ENCODE measurements at regions not wholly inside any gene's neighbourhood (a gene's known extent, or its start where the extent isn't known, plus 50 kb on each side); places are given as distances from the start of the nearest gene placed in this dataset.
"Not testable (repeated sequence)": the region's sequence is repeated elsewhere in the genome, so short reads cannot be mapped to it uniquely, and the experiment has no call there.

GRCh38 chr21:24509131-24509530 lies 1098.2 kb downstream of the MRPL39 start:
- Mint-ChIP-seq H3K27ac (no peak overlapping the region), H3K4me1 (ENCODE audit: low read depth) (no peaks in the 10 kb centered on the region), H3K4me3 (no peak overlapping the region), H3K27me3 (no peaks in the 10 kb centered on the region), H3K36me3 (ENCODE audit: low read depth) (no peaks in the 10 kb centered on the region), H3K9me3 (peaks cover 19% of the 10 kb centered on the region)
- intact Hi-C loops (cut with micrococcal nuclease): no loop called here

GRCh38 chr21:24486973-24487372 lies 1120.3 kb downstream of the MRPL39 start:
- intact Hi-C loops (cut with micrococcal nuclease): no loop called here
- no peak overlapping the region for H3K4me3 Mint-ChIP-seq
- no peak overlapping the region for H3K27ac Mint-ChIP-seq
- no peaks in the 10 kb centered on the region for H3K4me1 Mint-ChIP-seq (ENCODE audit: low read depth)
- H3K9me3 Mint-ChIP-seq: no peaks in the 10 kb centered on the region
- no peaks in the 10 kb centered on the region for H3K27me3 Mint-ChIP-seq
- H3K36me3 Mint-ChIP-seq (ENCODE audit: low read depth): no peaks in the 10 kb centered on the region

DNA sequence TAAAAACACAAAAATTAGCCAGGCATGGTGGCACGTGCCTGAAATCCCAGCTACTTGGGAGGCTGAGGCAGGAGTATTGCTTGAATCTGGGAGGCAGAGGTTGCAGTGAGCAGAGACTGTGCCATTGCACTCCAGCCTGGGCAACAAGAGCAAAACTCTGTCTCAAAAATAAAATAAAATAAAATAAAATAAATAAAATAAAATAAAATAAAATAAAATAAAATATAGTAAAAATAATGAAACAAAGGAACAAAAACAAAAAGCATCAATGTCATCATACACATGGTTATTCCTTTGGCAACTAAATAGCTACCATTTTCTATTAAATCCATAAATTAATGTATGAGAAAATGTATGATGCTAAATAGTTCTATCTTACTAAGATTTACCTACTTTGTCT lies 1123.9 kb downstream of the MRPL39 start:
- H3K4me1 Mint-ChIP-seq (ENCODE audit: low read depth); H3K27me3 Mint-ChIP-seq; intact Hi-C loops (cut with micrococcal nuclease); H3K4me3 Mint-ChIP-seq; H3K9me3 Mint-ChIP-seq; H3K36me3 Mint-ChIP-seq (ENCODE audit: low read depth); H3K27ac Mint-ChIP-seq: not testable (repeated sequence)

- Mint-ChIP-seq H3K4me3 (no peak overlapping the region), H3K27me3 (no peaks in the 10 kb centered on the region), H3K9me3 (no peaks in the 10 kb centered on the region), H3K27ac (no peak overlapping the region), H3K4me1 (ENCODE audit: low read depth) (no peaks in the 10 kb centered on the region), H3K36me3 (ENCODE audit: low read depth) (no peaks in the 10 kb centered on the region)
- intact Hi-C loops (cut with micrococcal nuclease): no loop called here
These were observed 1136.4 kb downstream of the MRPL39 start for GRCh38 chr21:24470852-24471251.

GRCh38 chr21:24456358-24456757 lies 1150.9 kb downstream of the MRPL39 start:
- Mint-ChIP-seq H3K4me3 (no peak overlapping the region), H3K27ac (no peak overlapping the region), H3K4me1 (ENCODE audit: low read depth) (no peaks in the 10 kb centered on the region), H3K27me3 (no peaks in the 10 kb centered on the region), H3K9me3 (no peaks in the 10 kb centered on the region), H3K36me3 (ENCODE audit: low read depth) (no peaks in the 10 kb centered on the region)
- intact Hi-C loops (cut with micrococcal nuclease): no loop called here

DNA sequence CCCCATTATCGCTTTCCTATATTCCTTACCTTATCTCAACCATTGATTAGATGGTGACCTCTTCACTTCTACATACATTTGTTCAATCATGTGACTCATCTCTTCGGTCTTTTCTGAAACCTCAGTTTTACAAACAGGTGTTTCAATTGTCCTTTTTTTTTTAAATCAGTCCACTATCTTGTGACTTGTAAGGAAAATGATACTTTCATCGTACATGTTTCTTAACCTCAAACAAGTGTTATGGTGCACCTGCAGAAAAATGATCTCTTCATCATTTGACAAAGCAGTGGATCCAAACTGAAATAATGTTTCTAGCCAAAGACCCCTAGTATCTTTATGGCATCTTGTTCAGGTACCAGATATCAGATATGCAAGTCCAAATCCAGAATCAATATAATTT lies 1157.2 kb downstream of the MRPL39 start:
- Mint-ChIP-seq H3K27me3 (no peaks in the 10 kb centered on the region), H3K4me1 (ENCODE audit: low read depth) (no peaks in the 10 kb centered on the region), H3K9me3 (no peaks in the 10 kb centered on the region), H3K4me3 (no peak overlapping the region), H3K36me3 (ENCODE audit: low read depth) (no peaks in the 10 kb centered on the region), H3K27ac (no peak overlapping the region)
- intact Hi-C loops (cut with micrococcal nuclease): no loop called here

- H3K4me1 Mint-ChIP-seq (ENCODE audit: low read depth): no peaks in the 10 kb centered on the region
- intact Hi-C loops (cut with micrococcal nuclease): no loop called here
- H3K36me3 Mint-ChIP-seq (ENCODE audit: low read depth): peaks cover 6% of the 10 kb centered on the region
- H3K27me3 Mint-ChIP-seq: no peaks in the 10 kb centered on the region
- no peak overlapping the region for H3K4me3 Mint-ChIP-seq
- H3K9me3 Mint-ChIP-seq: no peaks in the 10 kb centered on the region
- H3K27ac Mint-ChIP-seq: no peak overlapping the region
These were observed 1161.8 kb downstream of the MRPL39 start for GRCh38 chr21:24445517-24445916.

GRCh38 chr21:24444736-24445135 lies 1162.5 kb downstream of the MRPL39 start:
- H3K27ac Mint-ChIP-seq: no peak overlapping the region
- H3K4me1 Mint-ChIP-seq (ENCODE audit: low read depth): no peaks in the 10 kb centered on the region
- H3K36me3 Mint-ChIP-seq (ENCODE audit: low read depth): peaks cover 6% of the 10 kb centered on the region
- H3K27me3 Mint-ChIP-seq: no peaks in the 10 kb centered on the region
- no peak overlapping the region for H3K4me3 Mint-ChIP-seq
- intact Hi-C loops (cut with micrococcal nuclease): no loop called here
- no peaks in the 10 kb centered on the region for H3K9me3 Mint-ChIP-seq

- H3K27ac Mint-ChIP-seq: no peak overlapping the region
- H3K4me1 Mint-ChIP-seq (ENCODE audit: low read depth): no peaks in the 10 kb centered on the region
- H3K27me3 Mint-ChIP-seq: no peaks in the 10 kb centered on the region
- H3K4me3 Mint-ChIP-seq: no peak overlapping the region
- intact Hi-C loops (cut with micrococcal nuclease): no loop called here
- H3K36me3 Mint-ChIP-seq (ENCODE audit: low read depth): no peaks in the 10 kb centered on the region
- H3K9me3 Mint-ChIP-seq: peaks cover 7% of the 10 kb centered on the region
These were observed 1171.0 kb downstream of the MRPL39 start for GRCh38 chr21:24436236-24436635.

- Mint-ChIP-seq H3K36me3 (ENCODE audit: low read depth) (no peaks in the 10 kb centered on the region), H3K27ac (no peak overlapping the region), H3K9me3 (no peaks in the 10 kb centered on the region), H3K4me1 (ENCODE audit: low read depth) (peaks cover 24% of the 10 kb centered on the region), H3K4me3 (peak overlapping the region; percentile 52), H3K27me3 (peaks cover 4% of the 10 kb centered on the region)
- intact Hi-C loops (cut with micrococcal nuclease): no loop called here
These were observed 1178.6 kb downstream of the MRPL39 start for GRCh38 chr21:24428591-24429199.

DNA sequence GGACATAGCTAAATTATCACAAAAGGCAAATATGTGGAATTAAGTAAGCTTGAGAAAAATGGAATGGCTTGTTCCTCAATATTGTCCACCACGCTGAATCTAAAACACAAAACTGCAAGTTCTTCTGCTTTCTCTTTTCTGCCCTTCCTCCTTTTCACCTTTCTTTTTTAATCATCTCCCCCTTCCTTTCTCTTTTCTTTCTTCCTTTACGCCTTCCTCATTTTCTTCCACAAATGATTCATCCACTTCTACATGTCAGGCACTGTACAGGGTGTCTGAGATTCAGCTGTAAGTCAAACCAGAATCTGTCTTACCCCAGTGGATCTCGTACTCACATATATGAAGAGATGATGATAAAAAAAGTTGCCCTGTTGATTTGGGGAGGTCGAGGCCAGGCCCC lies 1182.5 kb downstream of the MRPL39 start:
- peaks cover 4% of the 10 kb centered on the region for H3K9me3 Mint-ChIP-seq
- no peak overlapping the region for H3K4me3 Mint-ChIP-seq
- H3K4me1 Mint-ChIP-seq (ENCODE audit: low read depth): peaks cover 37% of the 10 kb centered on the region
- intact Hi-C loops (cut with micrococcal nuclease): no loop called here
- peaks cover under 1% of the 10 kb centered on the region for H3K36me3 Mint-ChIP-seq (ENCODE audit: low read depth)
- peaks cover 5% of the 10 kb centered on the region for H3K27me3 Mint-ChIP-seq
- H3K27ac Mint-ChIP-seq: no peak overlapping the region

DNA sequence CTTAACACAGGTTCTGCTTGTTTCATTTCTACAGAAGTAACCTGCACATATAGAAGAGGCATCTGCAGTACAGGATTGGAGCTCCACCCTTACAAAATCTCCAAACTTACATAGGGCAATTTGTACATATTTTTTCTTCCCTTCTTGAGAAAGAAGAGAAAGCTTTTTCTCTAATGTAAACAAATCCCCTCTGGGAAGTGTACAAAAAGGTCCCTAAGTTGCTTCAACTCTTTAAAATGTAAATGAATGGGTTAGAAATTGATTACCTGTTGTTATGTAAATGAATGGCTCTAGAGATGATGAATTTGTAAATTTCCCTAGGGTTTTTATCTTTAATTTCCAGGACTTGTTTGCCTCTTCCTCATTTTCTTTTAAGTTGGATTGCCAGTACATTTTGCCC lies 1183.7 kb downstream of the MRPL39 start:
- H3K4me1 Mint-ChIP-seq (ENCODE audit: low read depth): peaks cover 33% of the 10 kb centered on the region
- no peak overlapping the region for H3K27ac Mint-ChIP-seq
- peaks cover 9% of the 10 kb centered on the region for H3K27me3 Mint-ChIP-seq
- H3K9me3 Mint-ChIP-seq: peaks cover 11% of the 10 kb centered on the region
- intact Hi-C loops (cut with micrococcal nuclease): no loop called here
- H3K4me3 Mint-ChIP-seq: no peak overlapping the region
- peaks cover 8% of the 10 kb centered on the region for H3K36me3 Mint-ChIP-seq (ENCODE audit: low read depth)

DNA sequence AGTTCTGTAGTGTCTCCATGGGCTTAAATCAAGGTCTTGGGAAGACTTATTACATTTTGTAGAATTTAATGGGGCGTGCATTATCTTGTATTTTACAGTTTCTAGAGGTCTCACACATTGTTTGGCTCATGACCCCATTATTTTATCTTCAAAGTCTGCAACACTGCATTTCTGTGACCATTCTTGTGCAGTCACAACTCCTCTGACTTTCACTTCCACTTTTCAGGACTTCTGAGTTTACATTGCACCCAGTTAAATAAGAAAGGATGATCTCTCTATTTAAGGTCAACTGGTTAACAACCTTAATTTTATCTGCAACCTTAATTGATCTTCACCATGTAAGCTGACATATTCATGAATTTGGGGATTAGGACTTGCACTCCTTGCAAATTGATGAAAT lies 1186.6 kb downstream of the MRPL39 start:
- intact Hi-C loops (cut with micrococcal nuclease): no loop called here
- Mint-ChIP-seq H3K4me1 (ENCODE audit: low read depth) (peaks cover 29% of the 10 kb centered on the region), H3K4me3 (no peak overlapping the region), H3K27ac (no peak overlapping the region), H3K36me3 (ENCODE audit: low read depth) (peaks cover 8% of the 10 kb centered on the region), H3K27me3 (peaks cover 4% of the 10 kb centered on the region), H3K9me3 (peaks cover 11% of the 10 kb centered on the region)

GRCh38 chr21:24419641-24420040 lies 1187.6 kb downstream of the MRPL39 start:
- H3K4me3 Mint-ChIP-seq; intact Hi-C loops (cut with micrococcal nuclease); H3K36me3 Mint-ChIP-seq (ENCODE audit: low read depth); H3K27me3 Mint-ChIP-seq; H3K27ac Mint-ChIP-seq: not testable (repeated sequence)
- Mint-ChIP-seq H3K4me1 (ENCODE audit: low read depth) (peaks cover 25% of the 10 kb centered on the region), H3K9me3 (peaks cover 11% of the 10 kb centered on the region)

DNA sequence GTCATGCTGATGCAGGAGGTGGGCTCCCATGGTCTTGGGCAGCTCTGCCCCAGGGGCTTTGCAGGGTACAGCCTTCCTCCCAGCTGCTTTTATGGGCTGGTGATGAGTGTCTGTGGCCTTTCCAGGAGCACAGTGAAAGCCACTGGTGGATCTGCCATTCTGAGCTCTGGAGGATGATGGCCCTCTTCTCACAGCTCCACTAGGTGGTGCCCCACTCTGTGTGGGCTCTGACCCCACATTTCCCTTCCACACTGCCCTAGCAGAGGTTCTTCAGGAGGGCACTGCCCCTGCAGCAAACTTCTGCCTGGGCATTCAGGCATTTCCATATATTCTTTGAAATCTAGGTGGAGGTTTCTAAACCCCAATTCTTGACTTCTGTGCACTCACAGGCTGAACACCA lies 1188.6 kb downstream of the MRPL39 start:
- Mint-ChIP-seq H3K4me3 (no peak overlapping the region), H3K27ac (no peak overlapping the region), H3K9me3 (peaks cover 11% of the 10 kb centered on the region), H3K4me1 (ENCODE audit: low read depth) (peaks cover 16% of the 10 kb centered on the region), H3K36me3 (ENCODE audit: low read depth) (peaks cover 8% of the 10 kb centered on the region), H3K27me3 (peaks cover 4% of the 10 kb centered on the region)
- intact Hi-C loops (cut with micrococcal nuclease): no loop called here

All from dendritic cell treated with granulocyte-macrophage colony-stimulating factor and Interleukin-4, amounts not matched to agents 40 ng/mL and 50 ng/mL, for 4 days (primary cell).